Stimulated activated CD8-positive, alpha-beta memory T cell treated with anti-CD3 and anti-CD28 coated beads, Interleukin-15, amount 100 ng/mL, for 48 hours (primary cell): ENCODE measurements at regions not wholly inside any gene's neighbourhood (a gene's known extent, or its start where the extent isn't known, plus 50 kb on each side); places are given as distances from the start of the nearest gene placed in this dataset.
A peak's percentile ranks its signal among the peaks of the same experiment; 100 is the strongest.

ENCODE experiments used
- DNase-seq, 2 donors: peaks; one replicate each; pipeline ENCODE4 v3.0.0-alpha.2; 2020; ENCODE audit warnings: low read depth in 2 of 2

GRCh38 chr5:35320029-35320428, 89.7 kb upstream of the PRLR start:
- no peak for DNase-seq

GRCh38 chr5:35319333-35320002, 89.2 kb upstream of the PRLR start:
- peak; percentile 56 to 62 for DNase-seq

GRCh38 chr5:35317586-35317985, 87.3 kb upstream of the PRLR start:
- no peak for DNase-seq

GRCh38 chr5:35316611-35317274, 86.5 kb upstream of the PRLR start:
- DNase-seq = peak; percentile 21 to 24

- no peak for DNase-seq
Observed at GRCh38 chr5:35313291-35313690, 83.0 kb upstream of the PRLR start.

GRCh38 chr5:35312267-35312666, 82.0 kb upstream of the PRLR start:
- DNase-seq = no peak

- no peak for DNase-seq
Observed at GRCh38 chr5:35309365-35310130, 79.3 kb upstream of the PRLR start.

GRCh38 chr5:35308421-35308820, 78.1 kb upstream of the PRLR start:
- DNase-seq = no peak

- no peak for DNase-seq
Observed at GRCh38 chr5:35306716-35307365, 76.6 kb upstream of the PRLR start.

- no peak for DNase-seq
Observed at GRCh38 chr5:35305336-35306020, 75.2 kb upstream of the PRLR start.

GRCh38 chr5:35304291-35304690, 74.0 kb upstream of the PRLR start:
- no peak for DNase-seq

- no peak for DNase-seq
Observed at GRCh38 chr5:35303152-35303551, 72.9 kb upstream of the PRLR start.

GRCh38 chr5:35302544-35302943, 72.3 kb upstream of the PRLR start:
- no peak for DNase-seq

- no peak for DNase-seq
Observed at GRCh38 chr5:35297755-35298154, 67.5 kb upstream of the PRLR start.

GRCh38 chr5:35294976-35295375, 64.7 kb upstream of the PRLR start:
- DNase-seq = no peak

- DNase-seq = no peak
Observed at GRCh38 chr5:35294017-35294416, 63.7 kb upstream of the PRLR start.

GRCh38 chr5:35285435-35285834, 55.1 kb upstream of the PRLR start:
- DNase-seq = no peak

GRCh38 chr5:35285011-35285410, 54.7 kb upstream of the PRLR start:
- DNase-seq = no peak

GRCh38 chr5:35284364-35284763, 54.1 kb upstream of the PRLR start:
- no peak for DNase-seq

- DNase-seq = no peak
Observed at GRCh38 chr5:35282810-35283209, 52.5 kb upstream of the PRLR start.

- no peak for DNase-seq
Observed at GRCh38 chr5:35281613-35282012, 51.3 kb upstream of the PRLR start.
